Stomach smooth muscle (tissue), 2 donors: ENCODE measurements at regions not wholly inside any gene's neighbourhood (a gene's known extent, or its start where the extent isn't known, plus 50 kb on each side); places are given as distances from the start of the nearest gene placed in this dataset.

Experiments
- H3K27ac ChIP-seq: one replicate; pipeline ENCODE4 v1.7.0; 2013; ENCODE audit warnings: mild to moderate bottlenecking, low read length, inconsistent platforms
- H3K27me3 ChIP-seq, 2 donors: one replicate each; pipeline ENCODE4 v1.7.0; 2013; ENCODE audit warnings: low read length in 2 of 2; ENCODE audit not compliant: insufficient read depth in 2 of 2, control insufficient read depth in 1 of 2
- H3K36me3 ChIP-seq, 2 donors: one replicate each; pipeline ENCODE4 v1.7.0; 2013; ENCODE audit warnings: low read length in 2 of 2; ENCODE audit not compliant: control insufficient read depth in 2 of 2, insufficient read depth in 2 of 2
- H3K4me1 ChIP-seq: one replicate; pipeline ENCODE4 v1.7.0; 2013; ENCODE audit warnings: low read length; ENCODE audit not compliant: control insufficient read depth, insufficient read depth
- H3K4me3 ChIP-seq, 2 donors: one replicate each; pipeline ENCODE4 v1.7.0; 2013; ENCODE audit warnings: low read length in 2 of 2
- H3K9ac ChIP-seq, 2 donors: one replicate each; pipeline ENCODE4 v1.7.0; 2013; ENCODE audit warnings: low read length in 2 of 2, mild to moderate bottlenecking in 1 of 2
- H3K9me3 ChIP-seq, 2 donors: one replicate each; pipeline ENCODE4 v1.7.0; 2013; ENCODE audit warnings: low read length in 2 of 2; ENCODE audit not compliant: control insufficient read depth in 2 of 2
- donor health status: healthy.
- donor health status: Pancreatic carcinoma.

GRCh38 chr6:132174919-132175318 is 223.7 kb upstream of the CCN2 start:
- no peaks in the 10 kb centered on the region for H3K27me3 ChIP-seq
- no peaks in the 10 kb centered on the region for H3K4me1 ChIP-seq
- H3K27ac ChIP-seq = no peak overlapping the region
- no peaks in the 10 kb centered on the region for H3K9me3 ChIP-seq
- H3K36me3 ChIP-seq = no peaks in the 10 kb centered on the region
- H3K9ac ChIP-seq = no peak overlapping the region
- no peak overlapping the region for H3K4me3 ChIP-seq

- Histone ChIP-seq H3K9me3 (no peaks in the 10 kb centered on the region), H3K27me3 (no peaks in the 10 kb centered on the region), H3K36me3 (no peaks in the 10 kb centered on the region), H3K27ac (no peak overlapping the region), H3K4me3 (no peak overlapping the region), H3K4me1 (no peaks in the 10 kb centered on the region), H3K9ac (no peak overlapping the region)
Observed at GRCh38 chr6:132168961-132169360, 217.8 kb upstream of the CCN2 start.

- no peaks in the 10 kb centered on the region for H3K27me3 ChIP-seq
- H3K27ac ChIP-seq = no peak overlapping the region
- no peaks in the 10 kb centered on the region for H3K4me1 ChIP-seq
- H3K9me3 ChIP-seq = no peaks in the 10 kb centered on the region
- H3K4me3 ChIP-seq = no peak overlapping the region
- H3K9ac ChIP-seq = no peak overlapping the region
- no peaks in the 10 kb centered on the region for H3K36me3 ChIP-seq
Observed at GRCh38 chr6:132167929-132168892, 217.0 kb upstream of the CCN2 start.

GRCh38 chr6:132166526-132167051 is 215.4 kb upstream of the CCN2 start:
- H3K4me1 ChIP-seq = no peaks in the 10 kb centered on the region

GRCh38 chr6:132165677-132166076 is 214.5 kb upstream of the CCN2 start:
- Histone ChIP-seq H3K27me3 (no peaks in the 10 kb centered on the region), H3K4me3 (no peak overlapping the region), H3K9me3 (no peaks in the 10 kb centered on the region), H3K4me1 (no peaks in the 10 kb centered on the region), H3K27ac (no peak overlapping the region), H3K9ac (no peak overlapping the region), H3K36me3 (no peaks in the 10 kb centered on the region)

More at GRCh38 chr6:132166526-132167051, 215.4 kb upstream of the CCN2 start:
- no peaks in the 10 kb centered on the region for H3K36me3 ChIP-seq
- no peak overlapping the region for H3K27ac ChIP-seq
- H3K27me3 ChIP-seq = no peaks in the 10 kb centered on the region
- H3K4me3 ChIP-seq = no peak overlapping the region
- no peaks in the 10 kb centered on the region for H3K9me3 ChIP-seq
- H3K9ac ChIP-seq = no peak overlapping the region

GRCh38 chr6:132161283-132161682 is 210.1 kb upstream of the CCN2 start:
- Histone ChIP-seq H3K4me1 (no peaks in the 10 kb centered on the region), H3K36me3 (no peaks in the 10 kb centered on the region), H3K27ac (no peak overlapping the region), H3K27me3 (no peaks in the 10 kb centered on the region), H3K9ac (no peak overlapping the region), H3K4me3 (no peak overlapping the region), H3K9me3 (no peaks in the 10 kb centered on the region)

- H3K9me3 ChIP-seq = no peaks in the 10 kb centered on the region
- no peak overlapping the region for H3K4me3 ChIP-seq
- H3K4me1 ChIP-seq = no peaks in the 10 kb centered on the region
- no peak overlapping the region for H3K9ac ChIP-seq
- no peaks in the 10 kb centered on the region for H3K36me3 ChIP-seq
- no peaks in the 10 kb centered on the region for H3K27me3 ChIP-seq
- H3K27ac ChIP-seq = no peak overlapping the region
Observed at GRCh38 chr6:132153221-132153898, 202.2 kb upstream of the CCN2 start.

- Histone ChIP-seq H3K4me1 (no peaks in the 10 kb centered on the region), H3K27ac (no peak overlapping the region), H3K9ac (no peak overlapping the region), H3K36me3 (no peaks in the 10 kb centered on the region), H3K27me3 (no peaks in the 10 kb centered on the region), H3K4me3 (no peak overlapping the region), H3K9me3 (no peaks in the 10 kb centered on the region)
Observed at GRCh38 chr6:132147530-132148011, 196.4 kb upstream of the CCN2 start.

- no peaks in the 10 kb centered on the region for H3K9me3 ChIP-seq
- no peak overlapping the region for H3K9ac ChIP-seq
- no peak overlapping the region for H3K27ac ChIP-seq
- H3K36me3 ChIP-seq = no peaks in the 10 kb centered on the region
- no peaks in the 10 kb centered on the region for H3K27me3 ChIP-seq
- no peaks in the 10 kb centered on the region for H3K4me1 ChIP-seq
- H3K4me3 ChIP-seq = no peak overlapping the region
Observed at GRCh38 chr6:132144456-132144855, 193.3 kb upstream of the CCN2 start.

GRCh38 chr6:132143258-132143657 is 192.1 kb upstream of the CCN2 start:
- no peaks in the 10 kb centered on the region for H3K9me3 ChIP-seq
- H3K27ac ChIP-seq = no peak overlapping the region

More at GRCh38 chr6:132143258-132143657, 192.1 kb upstream of the CCN2 start:
- no peak overlapping the region for H3K9ac ChIP-seq
- no peaks in the 10 kb centered on the region for H3K27me3 ChIP-seq
- H3K4me3 ChIP-seq = no peak overlapping the region
- no peaks in the 10 kb centered on the region for H3K36me3 ChIP-seq
- H3K4me1 ChIP-seq = no peaks in the 10 kb centered on the region
